GM12873 (cell line): ENCODE measurements at regions not wholly inside any gene's neighbourhood (a gene's known extent, or its start where the extent isn't known, plus 50 kb on each side); places are given as distances from the start of the nearest gene placed in this dataset.

ENCODE experiments used
- CTCF ChIP-seq: IDR thresholded peaks from 2 replicates; pipeline ENCODE4 v1.5.1; 2012; ENCODE audit warnings: low read depth, mild to moderate bottlenecking, moderate library complexity, low read length, control low read depth; ENCODE audit not compliant: insufficient read depth; ENCODE audit errors: missing control alignments

GRCh38 chr12:19778797-19779196 is 339.5 kb downstream of the AEBP2 start:
- no peak for TF ChIP-seq CTCF

DNA sequence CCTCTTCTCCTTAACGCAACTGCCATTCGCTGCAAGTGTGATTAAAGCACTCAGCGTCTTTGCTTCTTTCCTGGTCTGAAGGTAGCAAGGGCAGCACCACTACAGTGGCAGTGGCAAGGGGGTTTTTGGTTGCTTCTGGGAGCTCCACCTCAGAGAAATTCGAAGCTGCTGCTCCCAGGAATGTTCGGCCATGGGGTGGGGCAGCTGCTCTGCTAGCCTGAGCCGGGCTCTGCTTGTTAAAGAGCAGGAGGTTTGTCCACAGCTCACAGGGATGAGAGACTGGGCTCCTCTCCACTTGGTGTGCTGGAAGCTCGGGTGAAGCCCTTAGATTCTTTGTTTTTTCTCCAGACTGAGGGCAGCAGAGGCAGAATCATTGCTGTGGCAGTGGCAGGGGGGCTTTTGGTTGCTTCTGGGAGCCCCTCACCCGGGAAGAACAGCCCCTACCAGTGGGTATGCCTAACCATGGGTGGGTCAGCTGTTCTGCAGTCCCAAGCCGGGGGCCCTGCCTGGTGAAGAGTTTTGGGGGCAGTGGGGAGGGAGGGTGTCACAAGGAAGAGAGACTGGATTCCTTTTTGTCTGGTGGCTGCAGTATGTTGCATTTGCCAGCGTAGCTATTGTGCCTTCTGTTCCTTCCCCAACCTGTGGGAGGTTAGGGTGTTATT is 340.2 kb downstream of the AEBP2 start:
- no peak for TF ChIP-seq CTCF

DNA sequence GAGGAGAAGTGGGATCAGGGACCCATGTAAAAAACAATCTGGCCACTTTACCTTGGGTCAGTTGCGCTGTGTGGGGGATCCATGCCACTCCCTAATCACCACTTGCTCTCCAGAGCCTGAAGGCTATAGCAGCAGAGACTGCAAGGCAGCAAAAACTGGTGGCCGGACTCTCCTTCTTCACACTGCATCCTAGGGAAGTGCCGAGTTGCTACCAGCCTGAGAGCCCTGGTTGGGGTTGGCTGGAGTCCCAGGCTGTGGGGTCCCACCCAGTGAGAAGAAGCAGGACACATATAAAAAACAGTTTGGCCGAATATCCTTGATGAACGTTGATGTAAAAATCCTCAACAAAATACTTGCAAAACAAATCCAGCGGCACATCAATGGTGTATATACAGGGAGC is 341.2 kb downstream of the AEBP2 start:
- no peak for TF ChIP-seq CTCF

GRCh38 chr12:19783547-19784444 is 344.5 kb downstream of the AEBP2 start:
- TF ChIP-seq CTCF: no peak

DNA sequence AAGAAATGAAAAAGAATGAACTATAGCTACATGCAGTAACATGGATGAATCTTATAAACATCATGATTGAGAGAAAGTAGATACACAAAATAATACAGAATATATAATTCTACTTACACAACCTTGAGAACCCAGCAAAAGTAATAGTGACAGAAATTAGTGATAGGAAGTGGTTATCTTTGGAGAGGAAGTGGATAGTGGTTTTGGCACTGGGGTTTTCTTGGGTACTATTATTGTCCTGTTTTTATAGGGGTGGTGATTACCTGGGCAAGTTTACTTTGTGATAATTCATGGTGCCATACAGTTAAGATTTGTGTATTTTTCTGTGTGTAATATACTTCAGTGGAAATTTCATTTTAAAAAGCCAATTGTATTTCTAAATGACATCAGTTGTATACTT is 352.7 kb downstream of the AEBP2 start:
- TF ChIP-seq CTCF: no peak

DNA sequence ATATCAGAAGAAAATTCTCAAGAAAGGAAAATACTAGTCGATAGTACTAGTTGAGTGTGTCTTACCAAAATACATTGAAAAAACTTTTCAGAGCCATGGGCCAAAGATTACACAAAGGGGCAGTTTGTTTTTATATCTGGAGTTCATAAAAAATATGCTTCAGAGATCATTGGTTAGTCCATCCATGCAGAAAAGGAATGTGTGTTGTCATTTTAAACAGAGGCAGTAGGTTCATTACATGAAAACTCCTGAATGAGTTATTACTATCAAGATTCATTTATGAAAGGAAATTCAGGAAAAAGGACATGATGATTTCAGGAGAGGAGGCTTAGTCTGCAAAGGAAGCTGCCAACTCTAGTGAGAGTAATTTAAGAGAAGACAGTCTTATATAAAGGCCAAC is 354.8 kb downstream of the AEBP2 start:
- TF ChIP-seq CTCF: no peak

DNA sequence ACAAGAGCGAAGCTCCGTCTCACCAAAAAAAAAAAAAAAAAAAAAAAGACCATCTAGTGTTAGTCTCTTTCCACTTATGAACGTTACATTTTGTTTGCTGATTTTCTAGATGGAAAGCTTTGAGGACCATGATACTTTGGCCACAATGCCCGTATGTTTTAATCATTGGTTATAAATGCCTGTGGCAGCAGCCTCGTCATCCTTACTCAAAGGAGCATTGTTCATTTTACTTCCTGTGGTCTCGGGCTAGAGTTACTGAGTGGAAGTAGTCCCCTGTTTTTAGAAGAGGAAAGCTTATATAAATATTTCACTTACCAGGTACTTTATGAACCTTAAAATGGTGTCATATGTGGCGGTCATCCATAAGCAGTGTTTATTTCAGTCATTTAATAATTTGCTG is 359.9 kb downstream of the AEBP2 start:
- no peak for TF ChIP-seq CTCF
